Right atrium auricular region (tissue), 2 donors: ENCODE measurements at regions not wholly inside any gene's neighbourhood (a gene's known extent, or its start where the extent isn't known, plus 50 kb on each side); places are given as distances from the start of the nearest gene placed in this dataset.
"Not testable (repeated sequence)": the region's sequence is repeated elsewhere in the genome, so short reads cannot be mapped to it uniquely, and the experiment has no call there.

Experiments used
- DNase-seq: peaks from one replicate; pipeline ENCODE4 v3.0.0-alpha.2; 2019; ENCODE audit warnings: low spot score
- H3K27ac ChIP-seq, 2 donors: fragments of 200-600 bp; sonication (generic); 1 replicate in 1 of 2; 2 replicates in 1 of 2; pipeline ENCODE4 v1.5.1; 2016 to 2019
- H3K27me3 ChIP-seq, 2 donors: fragments of 200-600 bp; sonication (generic); one replicate each; pipeline versions ENCODE4 v1.5.1 to v1.6.0; 2017 to 2019
- H3K36me3 ChIP-seq: fragments of 200-600 bp; sonication (generic); one replicate; pipeline ENCODE4 v1.5.1; 2016
- H3K4me1 ChIP-seq, 2 donors: fragments of 200-600 bp; sonication (generic); one replicate each; pipeline versions ENCODE4 v1.5.1 to v1.6.0; 2017 to 2019
- H3K4me3 ChIP-seq, 2 donors: fragments of 200-600 bp; sonication (generic); 1 replicate in 1 of 2; 2 replicates in 1 of 2; pipeline ENCODE4 v1.5.1; 2017 to 2019; ENCODE audit warnings: mild to moderate bottlenecking in 1 of 2, moderate library complexity in 1 of 2
- H3K9me3 ChIP-seq, 2 donors: fragments of 200-600 bp; sonication (generic); one replicate each; pipeline ENCODE4 v1.5.1; 2019
- CTCF ChIP-seq, 2 donors: fragments of 200-600 bp; sonication (generic); IDR thresholded peaks; one replicate each; pipeline ENCODE4 v1.5.1; 2019; ENCODE audit warnings: antibody characterized with exemption in 2 of 2

GRCh38 chr14:24708684-24709083, 74.7 kb upstream of the GZMB start:
- Histone ChIP-seq H3K4me3 (no peak overlapping the region), H3K27ac (no peak overlapping the region), H3K4me1 (no peaks in the 10 kb centered on the region), H3K36me3 (no peaks in the 10 kb centered on the region), H3K27me3 (no peaks in the 10 kb centered on the region), H3K9me3 (no peaks in the 10 kb centered on the region)
- TF ChIP-seq CTCF (IDR thresholded peaks at IDR 0.05), result no peak
- DNase-seq, result no peak

GRCh38 chr14:24706351-24706750, 72.4 kb upstream of the GZMB start:
- Histone ChIP-seq H3K9me3 (no peaks in the 10 kb centered on the region), H3K27ac (no peak overlapping the region), H3K4me3 (no peak overlapping the region), H3K36me3 (no peaks in the 10 kb centered on the region), H3K27me3 (no peaks in the 10 kb centered on the region), H3K4me1 (no peaks in the 10 kb centered on the region)
- no peak for DNase-seq
- TF ChIP-seq CTCF (IDR thresholded peaks at IDR 0.05), result no peak

GRCh38 chr14:24705840-24706239, 71.8 kb upstream of the GZMB start:
- Histone ChIP-seq H3K9me3 (no peaks in the 10 kb centered on the region), H3K27me3 (no peaks in the 10 kb centered on the region), H3K4me3 (no peak overlapping the region), H3K27ac (no peak overlapping the region), H3K36me3 (no peaks in the 10 kb centered on the region), H3K4me1 (no peaks in the 10 kb centered on the region)
- no peak for TF ChIP-seq CTCF (IDR thresholded peaks at IDR 0.05)
- no peak for DNase-seq

GRCh38 chr14:24701062-24701461, 67.1 kb upstream of the GZMB start:
- H3K27ac ChIP-seq, result no peak overlapping the region
- no peaks in the 10 kb centered on the region for H3K27me3 ChIP-seq
- DNase-seq, result no peak
- H3K36me3 ChIP-seq, result no peaks in the 10 kb centered on the region
- TF ChIP-seq CTCF (IDR thresholded peaks at IDR 0.05), result no peak
- H3K4me3 ChIP-seq, result no peak overlapping the region
- no peaks in the 10 kb centered on the region for H3K9me3 ChIP-seq
- no peaks in the 10 kb centered on the region for H3K4me1 ChIP-seq

- no peaks in the 10 kb centered on the region for H3K36me3 ChIP-seq
- TF ChIP-seq CTCF (IDR thresholded peaks at IDR 0.05), result no peak
- no peak overlapping the region for H3K27ac ChIP-seq
- H3K9me3 ChIP-seq, result no peaks in the 10 kb centered on the region
- no peaks in the 10 kb centered on the region for H3K4me1 ChIP-seq
- H3K4me3 ChIP-seq, result no peak overlapping the region
- H3K27me3 ChIP-seq, result no peaks in the 10 kb centered on the region
- no peak for DNase-seq
These were observed 66.5 kb upstream of the GZMB start for GRCh38 chr14:24700511-24700910.

GRCh38 chr14:24699052-24699451, 65.1 kb upstream of the GZMB start:
- H3K36me3 ChIP-seq, result no peaks in the 10 kb centered on the region
- TF ChIP-seq CTCF (IDR thresholded peaks at IDR 0.05), result no peak
- no peak overlapping the region for H3K27ac ChIP-seq
- no peak overlapping the region for H3K4me3 ChIP-seq
- DNase-seq, result no peak
- H3K4me1 ChIP-seq, result no peaks in the 10 kb centered on the region
- H3K27me3 ChIP-seq, result no peaks in the 10 kb centered on the region
- no peaks in the 10 kb centered on the region for H3K9me3 ChIP-seq

- H3K27me3 ChIP-seq, H3K9me3 ChIP-seq, H3K4me1 ChIP-seq, H3K4me3 ChIP-seq, H3K36me3 ChIP-seq, H3K27ac ChIP-seq, DNase-seq: not testable (repeated sequence)
These were observed 62.4 kb upstream of the GZMB start for GRCh38 chr14:24696280-24696920.
